HFFc6 (cell line): ENCODE measurements at regions not wholly inside any gene's neighbourhood (a gene's known extent, or its start where the extent isn't known, plus 50 kb on each side); places are given as distances from the start of the nearest gene placed in this dataset.
A peak's percentile ranks its signal among the peaks of the same experiment; 100 is the strongest.

ENCODE experiments used
- DNase-seq: peaks from one replicate; pipeline ENCODE4 v3.0.0-alpha.2; 2018
- H3K27ac Mint-ChIP-seq: 2 replicates; pipeline ENCODE4 v1.8.0; 2020; ENCODE audit warnings: mild to moderate bottlenecking, mixed read lengths
- H3K27me3 Mint-ChIP-seq: 2 replicates; pipeline ENCODE4 v1.8.0; 2021; ENCODE audit warnings: mild to moderate bottlenecking, moderate library complexity, mixed read lengths; ENCODE audit not compliant: insufficient read depth
- H3K36me3 Mint-ChIP-seq: 2 replicates; pipeline ENCODE4 v1.8.0; 2021; ENCODE audit warnings: low read depth, mixed read lengths
- H3K4me1 Mint-ChIP-seq: 2 replicates; pipeline ENCODE4 v1.8.0; 2020; ENCODE audit warnings: low read depth, mixed read lengths
- H3K4me3 Mint-ChIP-seq: 2 replicates; pipeline ENCODE4 v1.8.0; 2020; ENCODE audit warnings: mild to moderate bottlenecking, moderate library complexity, mixed read lengths
- H3K9me3 Mint-ChIP-seq: 2 replicates; pipeline ENCODE4 v1.8.0; 2020; ENCODE audit warnings: mild to moderate bottlenecking, mixed read lengths
- CTCF ChIP-seq: fragments of 200-600 bp; sonication (generic); IDR thresholded peaks from 2 replicates; pipeline ENCODE4 v1.5.0; 2021; ENCODE audit warnings: antibody characterized with exemption, mild to moderate bottlenecking

GRCh38 chr5:111976705-111977435, 219.9 kb upstream of the NREP start:
- TF ChIP-seq CTCF = no peak
- H3K27ac Mint-ChIP-seq = peak overlapping the region; percentile 72
- H3K9me3 Mint-ChIP-seq = no peaks in the 10 kb centered on the region
- H3K36me3 Mint-ChIP-seq = no peaks in the 10 kb centered on the region
- H3K27me3 Mint-ChIP-seq = no peaks in the 10 kb centered on the region
- peaks cover 45% of the 10 kb centered on the region for H3K4me1 Mint-ChIP-seq
- DNase-seq = peak; percentile 54
- H3K4me3 Mint-ChIP-seq = peak overlapping the region; percentile 46; the same call in 1 of the 2 replicates

DNA sequence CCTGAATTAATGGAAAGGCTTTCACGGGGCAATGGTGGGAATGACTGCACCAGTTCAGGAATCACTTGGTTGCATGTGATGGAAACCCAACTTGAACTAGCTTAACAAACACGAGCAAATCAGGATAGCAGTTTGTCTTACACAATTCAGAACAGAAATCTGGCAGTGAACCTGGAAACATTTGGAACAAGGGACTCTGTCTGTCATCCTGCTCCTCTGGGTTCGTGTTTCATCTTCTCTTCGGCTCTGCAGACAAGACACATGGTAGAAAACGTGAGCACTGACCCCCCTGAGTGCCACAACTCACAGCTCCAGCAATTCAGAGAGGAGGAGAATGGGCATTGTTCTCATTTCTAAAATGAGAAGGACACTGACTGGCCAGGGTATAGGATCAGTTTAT, 218.1 kb upstream of the NREP start:
- DNase-seq = no peak
- Mint-ChIP-seq H3K36me3 (no peaks in the 10 kb centered on the region), H3K4me1 (peaks cover 45% of the 10 kb centered on the region), H3K27me3 (no peaks in the 10 kb centered on the region), H3K27ac (no peak overlapping the region; the same call in 1 of the 2 replicates), H3K4me3 (peak overlapping the region; percentile 2; the same call in 1 of the 2 replicates), H3K9me3 (no peaks in the 10 kb centered on the region)
- no peak for TF ChIP-seq CTCF

DNA sequence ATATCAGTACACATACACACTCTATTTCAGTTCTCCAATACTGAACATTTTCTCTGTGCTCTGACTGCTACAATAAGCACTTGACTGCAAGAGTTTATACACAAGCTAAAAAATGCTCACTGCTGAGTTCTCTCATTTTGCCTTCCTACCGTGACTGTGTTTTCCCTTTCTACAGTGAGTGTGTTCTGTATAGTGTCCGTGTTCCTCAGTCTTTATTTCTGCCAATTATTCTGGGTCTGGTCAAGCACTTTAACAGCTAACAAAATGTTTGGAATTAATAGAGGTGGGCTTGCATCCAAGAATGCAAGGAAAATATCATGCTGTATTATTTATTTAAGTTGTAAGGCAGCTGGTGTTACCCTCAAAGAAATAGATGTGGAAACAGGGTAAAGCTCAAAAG, 217.0 kb upstream of the NREP start:
- TF ChIP-seq CTCF = no peak
- no peak overlapping the region for H3K27ac Mint-ChIP-seq
- DNase-seq = no peak
- no peaks in the 10 kb centered on the region for H3K36me3 Mint-ChIP-seq
- H3K4me1 Mint-ChIP-seq = peaks cover 49% of the 10 kb centered on the region
- H3K27me3 Mint-ChIP-seq = no peaks in the 10 kb centered on the region; the same call in 1 of the 2 replicates
- H3K9me3 Mint-ChIP-seq = no peaks in the 10 kb centered on the region
- H3K4me3 Mint-ChIP-seq = no peak overlapping the region

DNA sequence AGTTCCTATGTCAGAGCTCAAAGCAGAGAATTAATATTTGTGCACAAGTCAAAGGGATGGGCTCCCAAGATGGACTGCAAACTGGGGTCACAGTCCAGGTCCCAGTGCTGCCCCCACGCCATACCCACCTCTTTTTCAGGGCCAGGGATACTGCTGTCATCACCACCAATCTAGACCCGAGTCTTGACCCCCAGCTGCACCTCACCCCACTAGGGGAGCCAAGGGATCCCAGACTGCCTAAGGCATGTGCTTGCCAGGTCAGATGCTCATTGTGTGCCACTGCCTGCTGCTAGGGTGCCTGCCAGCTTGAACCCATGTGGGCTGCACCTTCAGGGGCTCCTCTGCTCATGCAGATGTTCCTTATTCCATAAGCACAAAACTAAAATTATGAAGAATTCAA, 215.6 kb upstream of the NREP start:
- Mint-ChIP-seq H3K36me3 (no peaks in the 10 kb centered on the region), H3K27ac (no peak overlapping the region), H3K4me3 (no peak overlapping the region), H3K4me1 (peaks cover 53% of the 10 kb centered on the region), H3K9me3 (no peaks in the 10 kb centered on the region), H3K27me3 (no peaks in the 10 kb centered on the region; the same call in 1 of the 2 replicates)
- DNase-seq = no peak
- no peak for TF ChIP-seq CTCF

- DNase-seq = no peak
- no peak overlapping the region for H3K4me3 Mint-ChIP-seq
- H3K27me3 Mint-ChIP-seq = no peaks in the 10 kb centered on the region; the same call in 1 of the 2 replicates
- no peaks in the 10 kb centered on the region for H3K9me3 Mint-ChIP-seq
- no peaks in the 10 kb centered on the region for H3K36me3 Mint-ChIP-seq
- H3K4me1 Mint-ChIP-seq = peaks cover 49% of the 10 kb centered on the region
- no peak for TF ChIP-seq CTCF
- H3K27ac Mint-ChIP-seq = no peak overlapping the region
These were observed 215.1 kb upstream of the NREP start for GRCh38 chr5:111972080-111972479.
